ENCODE measurements at regions not wholly inside any gene's neighbourhood (a gene's known extent, or its start where the extent isn't known, plus 50 kb on each side); places are given as distances from the start of the nearest gene placed in this dataset.

GRCh38 chr7:23918856-23919255 is 208.8 kb downstream of the STK31 start:
- TF ChIP-seq POLR2A (IDR thresholded peaks at IDR 0.05): no peak
- no peak for TF ChIP-seq CTCF (IDR thresholded peaks at IDR 0.05)
- TF ChIP-seq POLR2AphosphoS5 (IDR thresholded peaks at IDR 0.05): no peak

Data from prostate gland (tissue), 2 donors.